ENCODE measurements at regions not wholly inside any gene's neighbourhood (a gene's known extent, or its start where the extent isn't known, plus 50 kb on each side); places are given as distances from the start of the nearest gene placed in this dataset.

GRCh38 chrX:116267511-116268040, 97.0 kb downstream of the AGTR2 start:
- Histone ChIP-seq H3K23ac (ENCODE audit: low read length) (no peak overlapping the region), H2BK15ac (replicated peaks; ENCODE audit: low read depth) (no peak overlapping the region), H3K79me1 (ENCODE audit: low read length) (no peaks in the 10 kb centered on the region), H3K4me1 (ENCODE audit: control insufficient read depth, low read depth, low read length) (no peaks in the 10 kb centered on the region), H3K79me2 (ENCODE audit: control insufficient read depth, insufficient read depth, low read length) (no peaks in the 10 kb centered on the region), H3K4me3 (ENCODE audit: low read length) (no peak overlapping the region), H2BK5ac (ENCODE audit: low read length) (no peak overlapping the region), H3K9ac (ENCODE audit: low read length) (no peak overlapping the region), H3K56ac (ENCODE audit: low read length) (no peak overlapping the region), H3K18ac (ENCODE audit: low read length) (no peak overlapping the region), H2AK5ac (ENCODE audit: low read length) (no peak overlapping the region), H2BK120ac (ENCODE audit: low read depth, low read length) (no peak overlapping the region), H4K5ac (ENCODE audit: low read length) (no peak overlapping the region), H3K4me2 (ENCODE audit: low read length) (no peak overlapping the region), H3K4ac (ENCODE audit: low read depth, low read length) (no peak overlapping the region), H3K27ac (ENCODE audit: low read depth, low read length) (no peak overlapping the region), H3K36me3 (ENCODE audit: control insufficient read depth, insufficient read depth, low read length) (no peaks in the 10 kb centered on the region), H3K27me3 (ENCODE audit: insufficient read depth, low read length, poor library complexity) (no peaks in the 10 kb centered on the region), H4K8ac (ENCODE audit: low read depth, low read length) (no peak overlapping the region)
- WGBS (ENCODE audit: extremely low coverage, insufficient coverage, low lambda C conversion rate), result no CpG with 5 or more reads among the region's 3 CpGs
- DNase-seq, result no peak

GRCh38 chrX:116272322-116272721, 101.8 kb downstream of the AGTR2 start:
- Histone ChIP-seq H4K8ac (ENCODE audit: low read depth, low read length) (no peak overlapping the region), H3K56ac (ENCODE audit: low read length) (no peak overlapping the region), H3K79me2 (ENCODE audit: control insufficient read depth, insufficient read depth, low read length) (no peaks in the 10 kb centered on the region), H2BK120ac (ENCODE audit: low read depth, low read length) (no peak overlapping the region), H3K36me3 (ENCODE audit: control insufficient read depth, insufficient read depth, low read length) (no peaks in the 10 kb centered on the region), H3K9ac (ENCODE audit: low read length) (no peak overlapping the region), H3K23ac (ENCODE audit: low read length) (no peak overlapping the region), H3K4me2 (ENCODE audit: low read length) (no peak overlapping the region), H3K79me1 (ENCODE audit: low read length) (no peaks in the 10 kb centered on the region), H3K27me3 (ENCODE audit: insufficient read depth, low read length, poor library complexity) (no peaks in the 10 kb centered on the region), H2BK15ac (replicated peaks; ENCODE audit: low read depth) (no peak overlapping the region), H4K5ac (ENCODE audit: low read length) (no peak overlapping the region), H2AK5ac (ENCODE audit: low read length) (no peak overlapping the region), H3K4me1 (ENCODE audit: control insufficient read depth, low read depth, low read length) (no peaks in the 10 kb centered on the region), H3K4ac (ENCODE audit: low read depth, low read length) (no peak overlapping the region), H3K27ac (ENCODE audit: low read depth, low read length) (no peak overlapping the region), H3K4me3 (ENCODE audit: low read length) (no peak overlapping the region), H3K18ac (ENCODE audit: low read length) (no peak overlapping the region), H2BK5ac (ENCODE audit: low read length) (no peak overlapping the region)
- peak; percentile 83 for DNase-seq
- WGBS (ENCODE audit: extremely low coverage, insufficient coverage, low lambda C conversion rate), result no CpG with 5 or more reads among the region's 3 CpGs

- Histone ChIP-seq H3K18ac (ENCODE audit: low read length) (no peak overlapping the region), H4K8ac (ENCODE audit: low read depth, low read length) (no peak overlapping the region), H3K4me1 (ENCODE audit: control insufficient read depth, low read depth, low read length) (no peaks in the 10 kb centered on the region), H3K79me2 (ENCODE audit: control insufficient read depth, insufficient read depth, low read length) (no peaks in the 10 kb centered on the region), H2AK5ac (ENCODE audit: low read length) (no peak overlapping the region), H3K4ac (ENCODE audit: low read depth, low read length) (no peak overlapping the region), H2BK120ac (ENCODE audit: low read depth, low read length) (no peak overlapping the region), H3K4me2 (ENCODE audit: low read length) (no peak overlapping the region), H3K9ac (ENCODE audit: low read length) (no peak overlapping the region), H3K4me3 (ENCODE audit: low read length) (no peak overlapping the region), H3K56ac (ENCODE audit: low read length) (no peak overlapping the region), H3K36me3 (ENCODE audit: control insufficient read depth, insufficient read depth, low read length) (no peaks in the 10 kb centered on the region), H2BK15ac (replicated peaks; ENCODE audit: low read depth) (no peak overlapping the region), H2BK5ac (ENCODE audit: low read length) (no peak overlapping the region), H3K27ac (ENCODE audit: low read depth, low read length) (no peak overlapping the region), H3K23ac (ENCODE audit: low read length) (no peak overlapping the region), H4K5ac (ENCODE audit: low read length) (no peak overlapping the region), H3K79me1 (ENCODE audit: low read length) (no peaks in the 10 kb centered on the region), H3K27me3 (ENCODE audit: insufficient read depth, low read length, poor library complexity) (no peaks in the 10 kb centered on the region)
- DNase-seq, result no peak
These were observed 102.3 kb downstream of the AGTR2 start for GRCh38 chrX:116272861-116273260.

- Histone ChIP-seq H2BK5ac (ENCODE audit: low read length) (no peak overlapping the region), H3K18ac (ENCODE audit: low read length) (no peak overlapping the region), H3K4ac (ENCODE audit: low read depth, low read length) (no peak overlapping the region), H3K36me3 (ENCODE audit: control insufficient read depth, insufficient read depth, low read length) (no peaks in the 10 kb centered on the region), H2BK15ac (replicated peaks; ENCODE audit: low read depth) (no peak overlapping the region), H3K79me2 (ENCODE audit: control insufficient read depth, insufficient read depth, low read length) (no peaks in the 10 kb centered on the region), H3K23ac (ENCODE audit: low read length) (no peak overlapping the region), H3K4me1 (ENCODE audit: control insufficient read depth, low read depth, low read length) (no peaks in the 10 kb centered on the region), H2AK5ac (ENCODE audit: low read length) (no peak overlapping the region), H3K79me1 (ENCODE audit: low read length) (no peaks in the 10 kb centered on the region), H3K4me3 (ENCODE audit: low read length) (no peak overlapping the region), H4K8ac (ENCODE audit: low read depth, low read length) (no peak overlapping the region), H4K5ac (ENCODE audit: low read length) (no peak overlapping the region), H3K4me2 (ENCODE audit: low read length) (no peak overlapping the region), H3K56ac (ENCODE audit: low read length) (no peak overlapping the region), H2BK120ac (ENCODE audit: low read depth, low read length) (no peak overlapping the region), H3K27ac (ENCODE audit: low read depth, low read length) (no peak overlapping the region), H3K27me3 (ENCODE audit: insufficient read depth, low read length, poor library complexity) (no peaks in the 10 kb centered on the region), H3K9ac (ENCODE audit: low read length) (no peak overlapping the region)
- no CpG with 5 or more reads among the region's 1 CpG for WGBS (ENCODE audit: extremely low coverage, insufficient coverage, low lambda C conversion rate)
- no peak for DNase-seq
These were observed 105.7 kb downstream of the AGTR2 start for GRCh38 chrX:116276261-116276660.

DNA sequence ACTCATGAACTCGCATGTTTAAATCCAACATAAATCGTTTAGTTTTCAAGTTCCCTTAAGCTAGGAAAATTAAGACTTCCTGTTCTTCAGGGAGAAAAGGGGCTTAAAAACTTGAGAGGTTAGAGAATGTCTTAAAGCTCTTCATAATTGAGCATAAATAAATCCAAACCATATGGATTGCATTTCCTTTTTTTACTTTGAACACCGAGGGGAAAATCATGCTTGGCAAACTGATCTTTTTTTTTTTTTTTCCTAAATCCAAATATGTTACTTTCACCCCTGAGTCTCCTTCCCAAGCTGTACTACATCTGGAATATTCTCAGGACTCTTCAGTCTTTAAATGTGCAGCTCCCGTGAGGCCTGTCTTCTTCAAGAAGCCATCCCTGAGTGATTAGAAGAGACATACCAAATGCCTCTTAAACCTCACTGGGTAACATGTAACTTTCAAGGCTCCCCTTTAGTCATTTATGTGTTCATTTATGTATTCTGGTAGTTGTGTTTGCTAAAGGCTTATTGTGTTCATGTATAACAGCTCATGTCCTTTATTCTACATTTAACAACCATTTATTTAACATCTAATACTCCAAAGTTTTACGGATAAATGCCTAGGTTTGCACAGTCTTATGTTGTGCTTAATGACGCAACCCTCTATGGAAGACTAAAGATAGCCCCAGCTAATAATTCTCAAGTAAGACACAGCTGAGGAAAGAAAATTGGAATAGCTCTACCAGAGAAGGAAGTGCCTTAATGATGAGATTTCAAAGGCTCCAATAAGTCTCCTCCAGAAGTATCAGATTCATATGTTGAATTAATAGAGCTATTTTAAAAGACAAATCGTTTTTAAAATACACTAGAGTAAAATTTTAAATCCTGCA, 107.0 kb downstream of the AGTR2 start:
- Histone ChIP-seq H3K79me2 (ENCODE audit: control insufficient read depth, insufficient read depth, low read length) (no peaks in the 10 kb centered on the region), H3K27ac (ENCODE audit: low read depth, low read length) (no peak overlapping the region), H3K79me1 (ENCODE audit: low read length) (no peaks in the 10 kb centered on the region), H3K9ac (ENCODE audit: low read length) (no peak overlapping the region), H4K8ac (ENCODE audit: low read depth, low read length) (no peak overlapping the region), H3K4me1 (ENCODE audit: control insufficient read depth, low read depth, low read length) (no peaks in the 10 kb centered on the region), H3K4ac (ENCODE audit: low read depth, low read length) (no peak overlapping the region), H3K36me3 (ENCODE audit: control insufficient read depth, insufficient read depth, low read length) (no peaks in the 10 kb centered on the region), H2BK5ac (ENCODE audit: low read length) (no peak overlapping the region), H3K4me2 (ENCODE audit: low read length) (no peak overlapping the region), H3K4me3 (ENCODE audit: low read length) (no peak overlapping the region), H2BK120ac (ENCODE audit: low read depth, low read length) (no peak overlapping the region), H3K27me3 (ENCODE audit: insufficient read depth, low read length, poor library complexity) (no peaks in the 10 kb centered on the region), H3K23ac (ENCODE audit: low read length) (no peak overlapping the region), H3K18ac (ENCODE audit: low read length) (no peak overlapping the region), H2BK15ac (replicated peaks; ENCODE audit: low read depth) (no peak overlapping the region), H3K56ac (ENCODE audit: low read length) (no peak overlapping the region), H2AK5ac (ENCODE audit: low read length) (no peak overlapping the region), H4K5ac (ENCODE audit: low read length) (no peak overlapping the region)
- WGBS (ENCODE audit: extremely low coverage, insufficient coverage, low lambda C conversion rate), result no CpG with 5 or more reads among the region's 7 CpGs
- no peak for DNase-seq

DNA sequence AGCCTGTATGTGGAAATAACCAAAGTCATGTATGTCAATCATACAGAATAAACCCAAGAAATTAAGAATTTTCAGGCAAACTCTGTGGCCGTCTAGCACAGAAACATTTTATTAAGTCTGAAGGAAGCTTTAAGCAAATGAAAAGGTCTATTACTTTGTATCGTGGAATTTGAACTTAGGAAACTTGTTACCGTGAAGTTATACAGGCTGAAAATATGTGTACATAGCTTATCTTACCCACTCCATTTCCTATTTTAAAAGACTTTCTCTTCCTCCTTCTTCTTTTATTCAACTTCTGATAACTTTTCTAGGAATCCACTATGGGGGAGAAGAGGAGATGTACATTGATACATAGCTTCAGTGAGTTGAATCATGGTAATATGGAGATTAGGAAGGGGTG, 108.3 kb downstream of the AGTR2 start:
- Histone ChIP-seq H3K27ac (ENCODE audit: low read depth, low read length) (no peak overlapping the region), H3K9ac (ENCODE audit: low read length) (no peak overlapping the region), H4K5ac (ENCODE audit: low read length) (no peak overlapping the region), H2AK5ac (ENCODE audit: low read length) (no peak overlapping the region), H3K23ac (ENCODE audit: low read length) (no peak overlapping the region), H3K4ac (ENCODE audit: low read depth, low read length) (no peak overlapping the region), H2BK5ac (ENCODE audit: low read length) (no peak overlapping the region), H3K4me1 (ENCODE audit: control insufficient read depth, low read depth, low read length) (no peaks in the 10 kb centered on the region), H3K36me3 (ENCODE audit: control insufficient read depth, insufficient read depth, low read length) (no peaks in the 10 kb centered on the region), H3K27me3 (ENCODE audit: insufficient read depth, low read length, poor library complexity) (no peaks in the 10 kb centered on the region), H3K79me1 (ENCODE audit: low read length) (no peaks in the 10 kb centered on the region), H3K79me2 (ENCODE audit: control insufficient read depth, insufficient read depth, low read length) (no peaks in the 10 kb centered on the region), H3K4me3 (ENCODE audit: low read length) (no peak overlapping the region), H3K18ac (ENCODE audit: low read length) (no peak overlapping the region), H2BK120ac (ENCODE audit: low read depth, low read length) (no peak overlapping the region), H4K8ac (ENCODE audit: low read depth, low read length) (no peak overlapping the region), H2BK15ac (replicated peaks; ENCODE audit: low read depth) (no peak overlapping the region), H3K56ac (ENCODE audit: low read length) (no peak overlapping the region), H3K4me2 (ENCODE audit: low read length) (no peak overlapping the region)
- no peak for DNase-seq
- WGBS (ENCODE audit: extremely low coverage, insufficient coverage, low lambda C conversion rate), result no CpG with 5 or more reads among the region's 3 CpGs

Data from mesendoderm (in vitro differentiated cells).